ENCODE measurements at regions not wholly inside any gene's neighbourhood (a gene's known extent, or its start where the extent isn't known, plus 50 kb on each side); places are given as distances from the start of the nearest gene placed in this dataset.

DNA sequence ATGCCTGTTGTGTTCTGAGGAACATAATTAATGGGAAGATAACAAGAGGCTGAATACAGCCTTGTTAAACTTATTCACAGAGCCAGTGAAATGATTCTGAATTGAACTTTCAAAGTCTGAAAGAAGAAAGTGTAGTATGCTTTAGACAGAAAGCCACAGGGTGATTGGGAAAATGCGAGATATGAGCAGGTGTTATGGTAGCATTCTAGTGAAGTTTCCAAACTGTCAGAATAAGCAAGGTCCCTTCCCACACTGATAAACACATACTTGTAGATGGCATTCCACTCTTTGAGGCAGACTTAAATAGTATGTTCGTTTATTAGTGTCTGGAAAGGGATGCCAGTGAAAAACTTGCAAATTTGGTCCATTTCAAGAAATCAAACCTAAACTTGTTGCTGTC lies 70.5 kb upstream of the ITPRID2 start:
- TF ChIP-seq, protein P1, sequence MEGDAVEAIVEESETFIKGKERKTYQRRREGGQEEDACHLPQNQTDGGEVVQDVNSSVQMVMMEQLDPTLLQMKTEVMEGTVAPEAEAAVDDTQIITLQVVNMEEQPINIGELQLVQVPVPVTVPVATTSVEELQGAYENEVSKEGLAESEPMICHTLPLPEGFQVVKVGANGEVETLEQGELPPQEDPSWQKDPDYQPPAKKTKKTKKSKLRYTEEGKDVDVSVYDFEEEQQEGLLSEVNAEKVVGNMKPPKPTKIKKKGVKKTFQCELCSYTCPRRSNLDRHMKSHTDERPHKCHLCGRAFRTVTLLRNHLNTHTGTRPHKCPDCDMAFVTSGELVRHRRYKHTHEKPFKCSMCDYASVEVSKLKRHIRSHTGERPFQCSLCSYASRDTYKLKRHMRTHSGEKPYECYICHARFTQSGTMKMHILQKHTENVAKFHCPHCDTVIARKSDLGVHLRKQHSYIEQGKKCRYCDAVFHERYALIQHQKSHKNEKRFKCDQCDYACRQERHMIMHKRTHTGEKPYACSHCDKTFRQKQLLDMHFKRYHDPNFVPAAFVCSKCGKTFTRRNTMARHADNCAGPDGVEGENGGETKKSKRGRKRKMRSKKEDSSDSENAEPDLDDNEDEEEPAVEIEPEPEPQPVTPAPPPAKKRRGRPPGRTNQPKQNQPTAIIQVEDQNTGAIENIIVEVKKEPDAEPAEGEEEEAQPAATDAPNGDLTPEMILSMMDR (IDR thresholded peaks at IDR 0.05; ENCODE audit: insufficient read depth, low read depth, low read length), result no peak
- no peak for TF ChIP-seq EZH2 (IDR thresholded peaks at IDR 0.05; ENCODE audit: insufficient read depth, low read length)

All from astrocyte (in vitro differentiated cells and primary cell).